ENCODE measurements at regions not wholly inside any gene's neighbourhood (a gene's known extent, or its start where the extent isn't known, plus 50 kb on each side); places are given as distances from the start of the nearest gene placed in this dataset.
"Not testable (repeated sequence)": the region's sequence is repeated elsewhere in the genome, so short reads cannot be mapped to it uniquely, and the experiment has no call there.

DNA sequence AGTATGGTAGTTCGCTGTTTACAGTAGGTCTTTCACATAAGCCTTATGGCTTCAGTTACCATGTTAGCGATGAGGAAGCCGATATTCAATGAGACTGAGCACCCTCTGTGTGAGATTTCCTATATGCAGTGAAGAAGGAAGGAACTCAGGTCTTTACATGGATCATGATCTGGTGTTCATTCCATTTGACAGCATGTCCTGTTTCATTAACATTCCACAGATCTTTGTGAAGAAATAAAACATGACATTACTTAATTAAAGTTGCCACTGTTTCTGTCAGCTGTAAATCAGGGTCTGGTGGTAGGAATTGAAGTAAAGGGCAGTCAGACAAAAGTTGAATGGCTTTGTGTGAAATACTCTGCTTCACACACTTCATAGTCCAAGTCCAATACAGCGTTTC, 768.6 kb downstream of the ZPLD1 start:
- no peak for DNase-seq

DNA sequence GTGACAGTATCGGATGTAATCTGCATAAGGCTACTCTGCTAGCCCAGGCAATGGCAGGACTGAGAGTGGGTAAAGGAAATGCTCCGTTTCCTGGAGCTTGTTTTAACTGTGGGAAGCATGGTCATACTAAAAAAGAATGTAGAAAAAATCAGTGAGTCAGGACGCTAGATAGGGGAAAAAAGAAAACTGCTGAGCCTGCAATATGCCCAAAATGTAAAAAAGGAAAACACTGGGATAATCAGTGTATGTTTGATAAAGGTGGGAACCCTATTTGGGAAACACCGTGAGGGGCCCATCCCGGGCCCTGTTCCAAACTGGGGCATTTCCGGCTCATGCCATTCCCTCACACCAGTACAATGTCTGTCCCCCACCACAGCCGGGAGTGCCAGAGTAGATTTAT, 775.8 kb downstream of the ZPLD1 start:
- DNase-seq: no peak

DNA sequence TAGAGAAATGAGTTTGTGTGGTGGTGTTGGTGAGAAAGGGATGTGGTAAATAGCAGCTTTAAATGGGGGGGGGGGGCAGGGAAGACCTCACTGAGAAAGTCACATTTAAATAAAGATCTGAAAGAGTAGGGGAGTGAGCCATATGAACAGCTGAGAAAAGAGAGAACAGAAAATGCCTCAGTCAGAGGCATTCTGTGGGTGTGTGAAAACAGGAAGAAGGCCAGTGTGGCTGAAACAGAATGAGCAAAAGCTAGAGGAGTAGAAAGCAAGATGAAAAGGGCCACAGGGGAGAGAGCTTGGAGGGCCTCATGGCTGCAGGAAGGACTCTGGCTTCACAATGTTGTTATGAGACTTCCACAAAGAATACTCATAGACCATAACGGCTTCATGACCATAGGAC, 783.3 kb downstream of the ZPLD1 start:
- no peak for DNase-seq

DNA sequence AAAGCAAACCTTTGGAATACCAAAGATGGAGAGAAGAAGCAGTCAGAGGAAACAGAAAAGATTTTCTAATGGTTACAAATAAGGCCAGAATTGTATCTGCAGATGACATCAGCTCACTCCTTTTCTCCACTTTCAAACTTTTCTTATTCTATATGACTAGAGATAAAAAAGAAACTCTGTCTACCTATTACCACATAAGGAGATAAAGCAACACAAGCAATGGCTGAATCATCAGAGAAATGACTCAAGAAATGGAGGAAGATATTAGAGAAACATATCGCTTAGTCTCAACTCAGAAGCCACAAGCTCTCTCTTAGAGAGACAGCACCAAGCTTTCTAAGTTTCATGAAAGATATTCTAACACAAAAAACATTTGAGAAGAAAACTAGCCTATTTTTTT, 784.0 kb downstream of the ZPLD1 start:
- no peak for DNase-seq

DNA sequence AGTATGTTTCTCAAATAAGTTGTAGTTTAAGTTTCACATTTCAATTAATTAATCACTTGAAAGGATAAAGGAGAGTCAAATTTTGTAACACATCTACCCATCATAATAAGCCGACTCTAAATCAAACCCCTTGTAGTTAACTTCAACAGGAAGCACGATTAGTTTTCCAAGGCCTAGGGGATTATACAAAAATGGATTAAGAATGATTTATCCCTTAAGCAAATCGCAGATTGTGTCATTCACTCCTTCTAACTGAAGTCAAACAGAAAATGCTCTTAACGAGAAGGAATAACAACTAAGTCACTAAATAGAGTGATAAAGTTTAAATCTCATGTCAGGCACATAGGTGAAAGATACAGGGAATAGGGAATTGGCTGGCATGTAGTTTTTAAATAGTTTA, 792.8 kb downstream of the ZPLD1 start:
- no peak for DNase-seq

DNA sequence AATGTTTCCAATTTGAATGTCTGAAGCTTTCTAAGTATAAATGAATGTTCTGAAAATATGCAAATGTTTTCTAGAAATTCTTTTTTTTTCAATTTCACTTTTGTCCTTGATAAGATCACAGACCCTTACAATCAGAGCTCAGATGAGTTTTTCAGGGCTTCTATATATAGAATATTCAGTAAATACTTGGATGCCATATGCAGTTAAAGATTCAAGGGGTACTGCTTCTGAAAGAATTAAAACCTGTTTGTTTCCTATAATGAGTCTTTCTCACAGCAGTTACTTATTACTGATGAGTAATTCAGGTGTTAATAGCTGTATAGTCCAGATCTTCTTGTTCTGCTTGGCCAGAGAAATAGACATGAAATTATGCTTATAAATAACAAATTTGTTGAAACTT, 812.6 kb downstream of the ZPLD1 start:
- DNase-seq: no peak

DNA sequence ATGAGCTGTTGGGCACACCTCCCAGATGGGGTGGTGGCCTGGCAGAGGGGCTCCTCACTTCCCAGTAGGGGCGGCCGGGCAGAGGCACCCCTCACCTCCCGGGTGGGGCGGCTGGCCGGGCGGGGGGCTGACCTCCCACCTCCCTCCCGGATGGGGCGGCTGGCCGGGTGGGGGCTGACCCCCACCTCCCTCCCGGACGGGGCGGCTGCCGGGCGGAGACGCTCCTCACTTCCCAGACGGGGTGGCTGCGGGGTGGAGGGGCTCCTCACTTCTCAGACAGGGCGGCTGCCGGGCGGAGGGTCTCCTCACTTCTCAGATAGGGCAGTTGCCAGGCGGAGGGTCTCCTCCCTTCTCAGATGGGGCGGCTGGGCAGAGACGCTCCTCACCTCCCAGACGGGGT, 820.0 kb downstream of the ZPLD1 start:
- DNase-seq: not testable (repeated sequence)

DNA sequence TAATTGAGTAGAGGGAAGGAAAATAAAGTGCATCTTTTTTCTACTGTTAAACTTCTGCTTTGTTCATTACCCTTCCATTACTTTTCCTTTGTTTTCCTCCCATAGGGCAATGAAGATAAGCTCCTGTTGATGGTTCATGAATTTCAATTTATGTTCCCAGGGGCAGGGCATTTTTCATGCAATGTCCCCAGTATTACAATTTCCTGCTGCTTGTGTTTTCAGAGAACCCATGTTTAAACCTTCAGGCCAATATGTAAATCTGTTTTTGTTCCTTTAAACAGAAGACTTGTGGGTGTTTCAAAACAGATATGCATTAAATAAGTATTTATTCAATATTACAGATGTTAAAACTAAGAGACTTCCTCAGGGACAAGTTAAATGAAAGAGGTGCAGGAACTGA, 834.5 kb downstream of the ZPLD1 start:
- no peak for DNase-seq

DNA sequence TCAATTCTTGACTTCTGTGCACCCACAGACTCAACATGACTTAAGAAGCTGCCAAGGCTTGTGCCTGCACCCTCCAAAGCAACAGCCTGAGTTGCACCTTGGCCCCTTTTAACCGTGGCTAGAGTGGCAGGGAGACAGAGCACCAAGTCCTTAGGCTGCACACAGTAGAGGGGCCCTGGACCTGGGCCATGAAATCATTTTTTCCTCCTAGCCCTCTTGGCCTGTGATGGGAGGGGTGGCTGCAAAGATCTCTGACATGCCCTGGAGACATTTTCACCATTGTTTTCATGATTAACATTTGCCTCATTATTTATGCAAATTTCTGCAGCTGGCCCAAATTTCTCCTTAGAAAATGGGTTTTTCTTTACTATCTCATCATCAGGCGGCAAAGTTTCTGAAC, 836.8 kb downstream of the ZPLD1 start:
- no peak for DNase-seq

DNA sequence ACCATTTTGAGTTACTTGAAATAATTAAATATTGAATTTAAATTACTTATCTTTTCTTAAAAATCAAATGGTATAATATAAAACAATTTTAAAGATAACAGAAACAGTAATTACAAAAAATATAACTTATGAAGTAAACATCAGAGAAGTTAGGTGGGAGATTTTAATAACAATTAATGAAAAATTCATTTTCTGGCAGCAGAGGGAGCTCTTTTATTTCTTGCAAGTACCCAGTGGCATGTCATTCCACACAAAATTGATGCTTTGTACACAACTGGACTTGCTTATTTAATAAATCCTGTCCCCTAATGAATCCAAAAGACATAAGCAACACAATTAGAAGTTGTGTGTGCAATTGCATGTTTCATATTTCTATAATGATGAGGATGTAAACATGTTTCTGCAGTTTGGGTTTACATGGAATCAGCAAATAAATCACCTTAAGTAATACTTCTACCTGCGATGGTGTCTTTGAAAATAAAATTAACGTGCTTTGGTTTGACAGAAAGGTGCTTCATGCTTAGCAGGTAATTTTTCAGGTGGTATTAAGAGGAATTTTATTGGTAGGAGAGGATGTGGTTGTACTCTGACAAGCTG, 861.3 kb downstream of the ZPLD1 start:
- DNase-seq: no peak

DNA sequence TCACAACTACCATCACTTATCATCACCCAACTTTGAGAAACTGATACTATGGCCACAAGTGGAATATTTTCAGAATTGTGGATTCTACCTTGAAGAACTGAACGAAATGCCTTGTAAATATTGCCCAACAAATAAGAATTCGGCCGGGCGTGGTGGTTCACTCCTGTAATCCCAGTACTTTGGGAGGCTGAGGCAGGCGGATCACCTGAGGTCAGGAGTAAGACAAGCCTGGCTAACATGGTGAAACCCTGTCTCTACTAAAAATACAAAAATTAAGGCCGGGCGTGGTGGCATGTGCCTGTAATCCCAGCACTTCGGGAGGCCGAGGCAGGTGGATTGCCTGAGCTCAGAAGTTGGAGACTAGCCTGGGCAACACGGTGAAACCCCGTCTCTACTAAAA, 862.7 kb downstream of the ZPLD1 start:
- DNase-seq: not testable (repeated sequence)

DNA sequence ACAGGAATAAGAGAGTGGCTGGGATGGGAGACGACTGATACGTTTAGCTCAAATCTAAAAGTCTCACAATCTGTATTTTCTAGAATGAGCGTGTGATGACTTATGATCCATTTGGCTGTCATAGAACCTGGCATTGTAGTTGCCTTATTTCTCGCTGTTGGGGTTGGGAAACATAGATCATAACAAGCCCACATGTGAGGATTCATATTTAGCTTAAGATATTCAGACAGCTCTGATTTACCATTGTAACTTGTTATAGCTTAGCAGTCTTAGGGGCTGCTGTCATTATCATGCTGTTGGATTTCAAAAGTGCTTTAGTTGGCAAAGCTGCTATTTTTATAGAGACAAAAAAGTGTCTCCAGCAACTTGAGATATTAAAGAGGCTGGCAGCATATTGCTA, 871.3 kb downstream of the ZPLD1 start:
- DNase-seq: no peak

DNA sequence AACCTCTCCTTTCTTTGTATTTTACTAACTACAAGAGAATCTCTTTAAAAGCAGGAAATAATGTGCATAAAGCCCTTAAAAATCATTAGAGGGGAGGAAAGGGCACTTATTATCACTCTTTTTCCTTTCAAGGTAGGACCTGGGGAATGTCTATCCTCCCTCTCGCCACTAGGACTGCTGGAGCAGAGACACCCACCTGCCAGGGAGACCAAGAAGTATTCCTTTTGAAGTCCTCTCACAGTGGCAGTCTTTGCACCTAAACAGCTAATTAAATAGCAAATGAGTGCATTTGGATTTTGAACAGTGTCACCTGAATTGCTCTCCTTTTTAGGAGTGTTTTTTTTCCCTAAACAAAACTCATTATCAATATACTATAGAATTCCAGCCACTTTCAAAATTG, 874.1 kb downstream of the ZPLD1 start:
- no peak for DNase-seq

DNA sequence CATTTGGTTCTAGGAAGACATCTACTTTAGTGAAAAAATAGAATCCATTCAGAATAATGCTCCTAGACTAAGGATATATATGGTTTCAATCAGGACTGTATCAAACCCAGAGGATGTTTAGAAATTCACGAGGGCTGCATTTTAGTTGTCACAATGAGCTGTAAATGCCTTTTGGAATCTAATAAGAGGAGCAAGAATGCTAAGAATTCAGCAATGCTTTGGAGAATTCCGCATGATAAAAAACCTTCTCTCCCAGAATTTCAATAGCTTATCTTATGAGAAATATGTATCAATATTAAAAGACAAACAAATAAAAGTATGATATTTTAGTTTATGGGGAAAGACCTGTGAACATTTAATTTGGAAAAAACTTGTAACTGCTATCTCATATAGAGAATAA, 885.1 kb downstream of the ZPLD1 start:
- DNase-seq: no peak

DNA sequence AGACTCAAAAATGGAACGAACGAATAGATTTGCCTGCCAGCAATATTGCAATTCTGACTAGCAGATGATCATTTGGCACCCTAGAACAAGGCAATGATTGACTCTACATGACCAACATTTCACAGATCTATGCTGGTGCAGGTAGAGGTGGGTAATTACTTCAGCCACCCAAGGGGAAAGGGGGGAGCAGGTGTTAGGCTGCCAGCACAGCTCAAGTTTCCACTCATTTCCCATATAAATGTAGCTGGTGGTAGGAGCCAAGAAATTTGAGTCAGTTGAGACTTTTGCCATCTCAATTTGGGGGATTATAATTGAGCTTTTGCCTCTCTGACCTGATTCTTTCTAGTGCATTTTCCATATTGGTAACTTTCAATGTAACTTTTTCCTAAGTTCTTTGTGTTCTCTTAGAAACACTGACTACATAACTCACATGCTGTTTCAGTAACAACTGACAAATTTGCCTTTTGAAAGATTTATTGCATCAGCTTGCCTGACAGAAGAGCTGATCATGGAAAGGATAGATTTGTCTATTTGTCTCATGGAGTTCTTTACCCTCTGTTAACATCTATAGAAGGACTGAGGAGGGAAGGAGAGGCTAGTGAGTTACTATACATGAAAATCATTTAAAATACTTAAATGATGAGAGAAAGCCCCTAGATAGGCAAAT, 902.5 kb downstream of the ZPLD1 start:
- no peak for DNase-seq

DNA sequence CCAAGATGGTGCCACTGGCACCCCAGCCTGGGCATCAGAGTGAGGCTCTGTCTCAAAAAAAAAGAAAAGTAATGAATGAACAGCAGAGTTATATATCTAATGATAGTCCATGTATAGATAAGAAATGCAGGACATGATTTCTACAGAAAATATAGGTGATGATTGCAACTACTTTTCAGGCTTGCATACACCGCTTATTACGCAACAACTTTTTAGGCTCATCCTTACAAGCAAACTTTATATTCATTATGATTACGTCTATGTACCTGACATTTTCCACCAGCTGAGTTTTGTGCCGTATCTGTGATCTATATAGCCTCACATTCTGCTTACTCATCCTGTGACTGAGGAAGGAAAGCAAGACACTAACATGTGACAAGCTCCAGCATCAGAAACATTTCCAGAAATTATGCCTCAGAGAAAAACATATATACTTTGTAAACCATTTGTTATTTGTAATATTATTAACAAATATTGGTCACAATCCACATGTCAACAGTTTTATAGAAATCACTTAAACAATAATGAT, 906.3 kb downstream of the ZPLD1 start:
- no peak for DNase-seq

DNA sequence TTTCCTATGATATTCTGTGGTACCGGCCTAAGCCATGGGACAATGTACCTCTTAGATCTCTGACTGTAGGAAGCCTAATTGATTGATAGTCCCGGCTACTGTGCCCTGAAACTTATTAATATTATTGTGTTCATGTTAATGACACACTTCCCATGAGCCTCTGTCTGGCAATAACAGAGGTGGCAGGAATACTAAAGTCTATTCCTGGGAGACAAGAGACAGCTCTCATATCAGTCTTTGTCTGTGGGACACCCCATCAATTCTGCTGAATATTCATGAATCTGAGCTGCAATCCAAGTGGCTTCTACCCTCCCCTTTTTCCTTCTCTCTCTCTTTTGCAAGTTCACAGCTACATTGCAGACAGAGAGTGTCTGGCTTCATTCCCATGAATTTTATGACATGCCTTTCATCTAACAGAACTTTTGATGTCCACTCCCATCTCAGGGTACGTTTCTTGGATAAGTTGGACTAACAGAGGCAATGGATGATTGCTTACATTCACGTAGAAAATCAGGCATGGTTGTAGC, 907.5 kb downstream of the ZPLD1 start:
- no peak for DNase-seq

DNA sequence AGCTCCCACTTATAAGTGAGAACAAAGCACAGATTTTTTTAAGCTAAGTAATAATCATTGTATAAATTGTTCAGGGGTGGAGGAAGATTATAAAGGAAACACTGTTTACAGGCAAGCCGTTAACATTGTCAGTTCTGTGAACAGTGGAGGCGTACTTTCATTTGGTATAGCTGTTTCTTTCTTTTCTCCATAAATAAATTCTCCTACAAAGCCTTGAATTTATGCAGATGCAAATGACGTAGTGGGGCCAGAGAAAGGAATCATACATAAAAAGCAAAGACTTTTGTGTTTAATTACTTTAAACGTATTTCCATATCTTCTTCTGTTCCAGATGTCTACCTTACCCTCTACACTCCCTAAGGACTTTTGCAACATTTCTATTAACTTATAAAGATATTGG, 914.9 kb downstream of the ZPLD1 start:
- DNase-seq: no peak

DNA sequence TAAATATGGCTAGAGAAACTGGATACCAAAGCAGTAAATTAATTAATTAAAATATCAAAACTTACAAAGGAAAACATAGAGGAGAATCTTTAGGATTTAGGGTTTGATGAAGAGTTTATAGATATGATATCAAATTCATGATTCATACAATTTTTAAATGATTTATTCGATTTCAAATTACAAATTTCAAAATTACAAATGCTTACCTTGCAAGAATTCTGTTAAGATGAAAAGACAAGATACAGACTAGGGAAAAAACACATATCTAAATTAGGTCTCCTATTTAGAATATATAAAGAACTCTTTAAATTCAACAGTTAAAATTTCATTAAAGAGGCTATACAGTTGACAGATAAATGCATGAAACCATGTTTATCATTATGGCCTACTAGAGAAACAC, 930.7 kb downstream of the ZPLD1 start:
- DNase-seq: no peak

DNA sequence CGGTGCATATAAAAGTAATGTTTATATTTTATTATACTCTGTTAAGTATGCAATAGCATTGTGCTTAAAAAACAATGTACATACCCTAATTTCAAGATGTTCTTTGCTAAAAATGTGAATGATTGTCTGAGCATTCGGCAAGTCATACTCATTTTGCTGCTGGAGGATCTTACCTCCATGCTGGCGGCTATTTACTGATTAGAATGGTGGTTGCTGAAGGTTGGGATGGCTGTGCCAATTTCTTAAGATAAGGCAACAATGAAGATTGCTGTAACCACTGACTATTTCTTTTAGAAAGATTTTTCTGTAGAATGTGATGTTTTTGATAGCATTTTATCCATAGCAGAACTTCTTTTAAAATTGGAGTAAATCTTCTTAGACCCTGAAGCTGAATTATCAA, 932.7 kb downstream of the ZPLD1 start:
- no peak for DNase-seq

DNA sequence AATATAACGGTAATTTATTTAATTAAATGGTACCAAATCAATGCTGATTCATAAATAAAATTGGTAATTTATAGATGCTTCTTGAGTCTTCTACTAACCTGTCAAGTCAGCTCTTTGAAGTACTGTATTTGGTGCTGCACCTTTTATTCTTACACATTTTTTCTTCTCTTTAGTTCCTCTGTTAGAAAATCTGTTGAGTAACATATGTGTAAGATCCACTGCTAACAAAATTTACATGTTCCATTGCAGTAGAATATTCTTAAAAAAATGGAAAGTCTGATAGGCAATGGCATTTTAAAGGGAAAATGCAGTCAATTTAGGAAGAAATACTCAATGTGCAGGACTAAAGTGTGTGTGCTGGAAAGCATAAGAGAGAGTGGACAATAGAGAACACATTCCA, 936.6 kb downstream of the ZPLD1 start:
- DNase-seq: no peak

DNA sequence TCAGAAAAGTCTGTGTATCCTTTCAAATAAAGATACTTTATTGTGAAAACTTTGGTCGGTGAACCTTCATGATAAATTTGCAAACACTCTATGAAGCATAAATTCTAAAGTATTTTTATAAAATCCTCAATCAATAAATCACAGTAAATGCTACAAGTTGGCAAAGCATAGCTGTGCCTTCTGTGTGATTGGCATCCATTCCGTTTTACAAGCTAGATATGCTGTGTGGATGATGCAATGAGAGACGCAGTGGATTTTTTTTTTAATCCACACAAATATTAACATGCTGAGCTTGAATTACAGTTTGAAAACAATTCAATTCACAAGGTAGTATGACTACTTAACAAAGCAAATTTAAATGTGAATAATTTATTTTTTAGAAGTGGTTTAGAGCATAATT, 937.2 kb downstream of the ZPLD1 start:
- DNase-seq: no peak

DNA sequence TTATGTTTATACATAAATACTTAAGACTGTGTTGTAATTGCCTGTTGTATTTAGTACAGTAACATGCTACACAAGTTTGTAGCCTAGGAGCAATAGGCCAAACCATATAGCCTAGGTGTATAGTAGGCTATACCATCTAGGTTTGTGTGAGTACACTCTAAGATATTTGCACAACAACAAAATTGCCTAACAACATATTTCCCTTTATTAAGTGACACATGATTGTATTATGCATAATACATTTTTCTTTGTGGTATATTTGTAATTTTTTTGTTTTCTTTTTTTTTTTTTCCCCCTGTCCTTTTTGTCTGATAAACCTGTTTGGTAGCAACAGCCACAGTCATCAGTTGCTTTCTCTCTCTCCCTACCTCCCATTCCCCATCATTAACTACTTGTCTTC, 945.6 kb downstream of the ZPLD1 start:
- no peak for DNase-seq

DNA sequence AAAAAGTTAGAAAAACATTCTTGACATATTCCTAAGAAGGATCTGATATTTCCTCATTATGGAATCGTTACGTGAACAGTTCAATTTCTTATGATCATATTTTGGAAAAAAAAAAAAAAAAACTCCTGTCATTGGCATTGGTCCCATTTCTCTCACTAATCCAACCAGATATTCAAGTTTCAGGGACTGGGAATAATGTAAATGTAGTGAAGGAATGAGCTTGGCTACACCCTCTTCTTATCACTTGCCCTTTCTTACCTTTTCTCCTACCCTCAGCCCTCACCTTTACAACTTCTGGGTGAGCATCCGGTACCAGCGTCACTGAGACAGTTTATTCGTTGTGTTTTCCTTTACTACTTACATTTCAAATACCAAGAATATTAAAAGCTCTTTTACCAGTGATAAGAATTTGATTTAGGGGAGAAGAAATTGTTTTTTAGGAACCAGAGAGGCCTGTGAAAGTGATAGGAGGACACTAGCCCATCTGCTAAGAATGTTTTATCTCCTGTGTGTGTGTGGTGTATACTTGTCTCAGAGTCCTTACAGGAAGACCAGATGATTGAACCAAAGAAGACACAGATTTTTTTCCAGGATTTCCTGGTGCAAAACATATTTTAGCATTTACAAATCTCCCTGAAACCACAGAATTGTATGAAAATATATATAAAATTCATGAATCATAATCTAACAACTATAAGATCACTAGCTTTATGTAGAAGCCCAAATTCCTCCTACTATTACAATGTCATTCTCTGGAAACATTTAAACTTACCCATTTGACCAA, 946.7 kb downstream of the ZPLD1 start:
- DNase-seq: no peak

Measured in activated effector memory CD4-positive, alpha-beta T cell treated with Interleukin-2 at 50 U/mL for 16 hours (primary cell).